ENCODE measurements at regions not wholly inside any gene's neighbourhood (a gene's known extent, or its start where the extent isn't known, plus 50 kb on each side); places are given as distances from the start of the nearest gene placed in this dataset.

DNA sequence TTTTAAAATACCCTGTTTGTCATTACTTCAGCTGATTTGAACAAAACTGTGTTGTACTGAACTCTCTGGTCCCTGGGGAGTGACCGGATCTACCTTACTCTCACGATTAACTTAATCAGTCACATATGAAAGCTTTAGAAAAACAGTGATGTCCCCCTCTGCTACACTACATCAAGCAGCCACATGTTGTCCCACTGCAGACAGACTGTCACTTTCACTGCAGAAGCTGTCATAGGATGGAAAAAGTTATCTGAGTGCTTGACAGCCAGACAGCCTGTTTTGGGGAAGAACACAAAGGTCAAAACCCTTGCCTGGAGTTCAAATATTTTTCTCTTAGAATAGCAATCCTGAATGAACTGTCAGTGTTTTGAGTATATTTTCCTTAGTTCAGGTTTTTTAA lies 546.4 kb downstream of the DTWD2 start:
- Mint-ChIP-seq H3K36me3 (ENCODE audit: low read depth) (no peaks in the 10 kb centered on the region), H3K4me1 (ENCODE audit: low read depth) (no peaks in the 10 kb centered on the region), H3K27ac (no peak overlapping the region), H3K27me3 (ENCODE audit: insufficient read depth) (no peaks in the 10 kb centered on the region), H3K9me3 (peaks cover 29% of the 10 kb centered on the region), H3K4me3 (no peak overlapping the region)
- DNase-seq, result no peak
- TF ChIP-seq, protein P1, sequence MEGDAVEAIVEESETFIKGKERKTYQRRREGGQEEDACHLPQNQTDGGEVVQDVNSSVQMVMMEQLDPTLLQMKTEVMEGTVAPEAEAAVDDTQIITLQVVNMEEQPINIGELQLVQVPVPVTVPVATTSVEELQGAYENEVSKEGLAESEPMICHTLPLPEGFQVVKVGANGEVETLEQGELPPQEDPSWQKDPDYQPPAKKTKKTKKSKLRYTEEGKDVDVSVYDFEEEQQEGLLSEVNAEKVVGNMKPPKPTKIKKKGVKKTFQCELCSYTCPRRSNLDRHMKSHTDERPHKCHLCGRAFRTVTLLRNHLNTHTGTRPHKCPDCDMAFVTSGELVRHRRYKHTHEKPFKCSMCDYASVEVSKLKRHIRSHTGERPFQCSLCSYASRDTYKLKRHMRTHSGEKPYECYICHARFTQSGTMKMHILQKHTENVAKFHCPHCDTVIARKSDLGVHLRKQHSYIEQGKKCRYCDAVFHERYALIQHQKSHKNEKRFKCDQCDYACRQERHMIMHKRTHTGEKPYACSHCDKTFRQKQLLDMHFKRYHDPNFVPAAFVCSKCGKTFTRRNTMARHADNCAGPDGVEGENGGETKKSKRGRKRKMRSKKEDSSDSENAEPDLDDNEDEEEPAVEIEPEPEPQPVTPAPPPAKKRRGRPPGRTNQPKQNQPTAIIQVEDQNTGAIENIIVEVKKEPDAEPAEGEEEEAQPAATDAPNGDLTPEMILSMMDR (IDR thresholded peaks at IDR 0.05), result no peak

DNA sequence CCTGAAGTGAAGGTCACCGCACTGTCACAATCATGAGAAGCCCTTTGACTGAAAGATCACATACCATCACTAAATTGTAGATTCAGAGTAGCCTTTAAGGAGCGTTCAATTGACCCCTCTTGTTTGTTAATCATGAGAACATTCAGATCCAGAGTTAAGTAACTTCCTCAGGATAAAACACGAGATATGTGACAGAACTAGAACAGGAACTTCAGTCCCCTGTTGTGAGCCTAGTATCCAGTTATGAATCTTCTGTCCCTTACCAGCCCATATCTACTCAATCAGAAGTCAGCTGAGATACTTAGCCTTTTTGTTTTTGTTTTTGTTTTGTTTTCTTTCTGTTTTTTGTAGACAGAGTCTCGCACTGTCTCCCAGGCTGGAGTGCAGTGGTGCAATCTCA lies 547.3 kb downstream of the DTWD2 start:
- Mint-ChIP-seq H3K36me3 (ENCODE audit: low read depth) (no peaks in the 10 kb centered on the region), H3K4me3 (no peak overlapping the region), H3K4me1 (ENCODE audit: low read depth) (no peaks in the 10 kb centered on the region), H3K9me3 (peaks cover 29% of the 10 kb centered on the region), H3K27me3 (ENCODE audit: insufficient read depth) (no peaks in the 10 kb centered on the region), H3K27ac (no peak overlapping the region)
- TF ChIP-seq, protein P1 (IDR thresholded peaks at IDR 0.05), result no peak
- DNase-seq, result no peak

DNA sequence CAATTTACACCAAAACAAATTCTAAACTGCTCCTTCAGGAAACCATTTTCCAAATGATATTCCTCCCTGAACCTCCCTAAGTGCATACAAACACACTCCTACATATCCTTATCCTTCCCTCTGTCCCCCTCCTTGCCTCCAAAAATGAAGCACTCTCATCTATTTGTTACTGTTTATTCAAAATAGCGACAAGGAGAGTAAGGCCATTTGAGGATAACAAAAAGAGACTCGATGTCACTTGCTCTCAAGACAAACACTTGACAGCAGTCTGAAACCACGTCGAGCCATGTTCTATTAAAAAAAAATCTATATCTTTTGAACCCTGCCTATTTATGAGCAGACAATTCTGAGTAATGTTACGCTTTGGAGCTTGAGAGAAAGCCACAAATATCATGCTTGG lies 547.9 kb downstream of the DTWD2 start:
- TF ChIP-seq, protein P1 (IDR thresholded peaks at IDR 0.05), result no peak
- Mint-ChIP-seq H3K36me3 (ENCODE audit: low read depth) (no peaks in the 10 kb centered on the region), H3K27me3 (ENCODE audit: insufficient read depth) (no peaks in the 10 kb centered on the region), H3K4me1 (ENCODE audit: low read depth) (no peaks in the 10 kb centered on the region), H3K27ac (no peak overlapping the region), H3K4me3 (no peak overlapping the region), H3K9me3 (peaks cover 29% of the 10 kb centered on the region)
- DNase-seq, result no peak

DNA sequence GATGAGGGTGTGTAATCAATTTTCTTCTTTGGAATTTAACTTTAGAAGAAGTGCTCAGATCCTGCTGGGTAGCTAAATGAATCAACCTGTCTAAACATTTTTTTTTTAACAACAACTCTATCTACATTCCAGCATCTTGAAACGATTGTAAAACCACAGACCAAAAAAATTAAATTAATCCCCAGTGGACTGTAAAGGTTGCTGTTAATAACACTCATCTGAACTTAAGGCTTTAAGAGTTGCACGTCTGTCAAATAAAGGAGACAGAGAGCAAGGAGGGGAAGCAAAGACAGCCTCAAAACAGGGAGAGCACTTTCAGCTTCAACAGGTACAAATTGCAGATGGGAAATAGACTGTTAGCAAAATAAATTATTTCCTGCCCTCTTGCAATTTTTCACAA lies 548.5 kb downstream of the DTWD2 start:
- Mint-ChIP-seq H3K36me3 (ENCODE audit: low read depth) (no peaks in the 10 kb centered on the region), H3K4me1 (ENCODE audit: low read depth) (no peaks in the 10 kb centered on the region), H3K27me3 (ENCODE audit: insufficient read depth) (no peaks in the 10 kb centered on the region), H3K4me3 (no peak overlapping the region), H3K9me3 (peaks cover 29% of the 10 kb centered on the region), H3K27ac (no peak overlapping the region)
- DNase-seq, result no peak
- TF ChIP-seq, protein P1 (IDR thresholded peaks at IDR 0.05), result no peak

DNA sequence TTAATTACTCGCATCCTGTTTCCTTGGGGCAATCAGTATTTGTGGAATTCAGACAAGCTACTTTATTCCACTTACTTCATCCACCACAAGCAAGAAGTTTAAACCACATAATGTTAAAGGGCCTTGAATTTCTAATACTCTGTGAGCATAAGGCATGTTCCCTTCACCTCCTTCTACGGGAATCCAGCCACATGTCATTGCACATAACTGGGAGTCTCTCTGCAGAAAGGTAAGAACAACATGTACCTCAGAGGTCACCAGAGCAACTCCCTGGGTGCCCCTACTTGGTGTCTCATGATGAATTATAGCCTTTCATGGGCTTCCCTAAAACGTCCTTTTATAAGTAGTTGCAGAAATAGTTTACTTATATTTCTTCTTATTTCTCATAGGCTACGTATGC lies 553.2 kb downstream of the DTWD2 start:
- Mint-ChIP-seq H3K36me3 (ENCODE audit: low read depth) (no peaks in the 10 kb centered on the region), H3K4me1 (ENCODE audit: low read depth) (no peaks in the 10 kb centered on the region), H3K27ac (no peak overlapping the region), H3K4me3 (no peak overlapping the region), H3K9me3 (peaks cover 8% of the 10 kb centered on the region; the same call in 1 of the 2 replicates), H3K27me3 (ENCODE audit: insufficient read depth) (no peaks in the 10 kb centered on the region)
- TF ChIP-seq, protein P1 (IDR thresholded peaks at IDR 0.05), result no peak
- DNase-seq, result no peak

DNA sequence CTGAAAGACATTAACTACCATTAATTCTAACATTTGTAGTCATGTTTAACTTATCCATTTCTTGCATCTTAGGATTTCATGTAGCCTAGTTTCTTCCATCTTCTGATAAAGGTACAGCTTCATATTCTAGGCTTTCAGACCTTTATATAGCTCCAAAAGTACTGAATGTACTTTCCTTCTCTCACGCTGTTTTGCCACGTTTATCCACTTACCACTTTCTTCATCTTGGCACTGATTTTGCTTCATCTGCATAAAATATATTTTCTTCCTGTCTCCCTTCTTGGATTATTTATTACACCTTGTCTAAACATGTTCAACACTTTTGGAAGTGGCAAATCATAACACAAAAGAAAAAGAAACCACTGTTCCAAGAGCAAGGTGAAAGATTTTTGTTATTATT lies 553.8 kb downstream of the DTWD2 start:
- H3K9me3 Mint-ChIP-seq, result peaks cover 7% of the 10 kb centered on the region; the same call in 1 of the 2 replicates
- no peaks in the 10 kb centered on the region for H3K4me1 Mint-ChIP-seq (ENCODE audit: low read depth)
- no peak for DNase-seq
- H3K27ac Mint-ChIP-seq, result no peak overlapping the region
- TF ChIP-seq, protein P1 (IDR thresholded peaks at IDR 0.05), result no peak
- no peaks in the 10 kb centered on the region for H3K36me3 Mint-ChIP-seq (ENCODE audit: low read depth)
- H3K27me3 Mint-ChIP-seq (ENCODE audit: insufficient read depth), result no peaks in the 10 kb centered on the region
- H3K4me3 Mint-ChIP-seq, result no peak overlapping the region

All from HFFc6 (cell line).